NT2/D1 (cell line): ENCODE measurements at regions not wholly inside any gene's neighbourhood (a gene's known extent, or its start where the extent isn't known, plus 50 kb on each side); places are given as distances from the start of the nearest gene placed in this dataset.
"Not testable (repeated sequence)": the region's sequence is repeated elsewhere in the genome, so short reads cannot be mapped to it uniquely, and the experiment has no call there.

Source experiments
- SUZ12 ChIP-seq: IDR thresholded peaks from 2 replicates; pipeline ENCODE4 v1.6.1; 2011; ENCODE audit not compliant: insufficient read length, insufficient read depth; ENCODE audit errors: extremely low read depth
- YY1 ChIP-seq: IDR thresholded peaks from 2 replicates; pipeline ENCODE4 v1.6.1; 2011; ENCODE audit not compliant: insufficient read length, insufficient read depth
- ZNF274 ChIP-seq: IDR thresholded peaks from 2 replicates; pipeline ENCODE4 v1.6.1; 2011; ENCODE audit warnings: mild to moderate bottlenecking, low read depth, low read length

- not testable (repeated sequence) for TF ChIP-seq ZNF274, YY1, SUZ12
Observed at GRCh38 chr7:15810383-15810782, 123.9 kb upstream of the MEOX2 start.
